Stomach (tissue), 8 donors: ENCODE measurements at regions not wholly inside any gene's neighbourhood (a gene's known extent, or its start where the extent isn't known, plus 50 kb on each side); places are given as distances from the start of the nearest gene placed in this dataset.

Source experiments
- DNase-seq, 2 donors: peaks; one replicate each; pipeline versions ENCODE4 v3.0.0 to v3.0.0-alpha.2; 2013 to 2019
- H3K27ac ChIP-seq, 5 donors: fragments of 200-600 bp in 4 of 5; sonication (generic) in 4 of 5; one replicate each; pipeline ENCODE4 v1.5.1; 2013 to 2019; ENCODE audit warnings: mild to moderate bottlenecking in 1 of 5, moderate library complexity in 1 of 5
- H3K27me3 ChIP-seq, 3 donors: fragments of 200-600 bp; sonication (generic); one replicate each; pipeline ENCODE4 v1.5.1; 2017 to 2019; ENCODE audit warnings: mixed run types in 1 of 3
- H3K36me3 ChIP-seq, 4 donors: fragments of 200-600 bp; sonication (generic); 1 replicate in 3 of 4; 2 replicates in 1 of 4; pipeline ENCODE4 v1.5.1; 2016 to 2019
- H3K4me1 ChIP-seq, 4 donors: fragments of 200-600 bp; sonication (generic); one replicate each; pipeline ENCODE4 v1.5.1; 2016 to 2019
- H3K4me3 ChIP-seq, 4 donors: fragments of 200-600 bp; sonication (generic) in 3 of 4; one replicate each; pipeline ENCODE4 v1.5.1; 2016 to 2019; ENCODE audit warnings: mild to moderate bottlenecking in 1 of 4
- H3K9me3 ChIP-seq, 4 donors: fragments of 200-600 bp; sonication (generic); one replicate each; pipeline ENCODE4 v1.5.1; 2016 to 2019
- CTCF ChIP-seq, 7 experiments: fragments of 450-650 bp in 4 of 7; fragments of 200-600 bp in 3 of 7; sonication (generic) in 3 of 7; IDR thresholded peaks; one replicate each; pipeline ENCODE4 v1.5.1; 2016 to 2019; ENCODE audit warnings: antibody characterized with exemption in 7 of 7, control low read depth in 2 of 7, mild to moderate bottlenecking in 1 of 7
- EP300 ChIP-seq: sonication (generic); formaldehyde crosslinking; IDR thresholded peaks from one replicate; pipeline ENCODE4 v1.6.1; 2017; ENCODE audit warnings: antibody characterized with exemption
- POLR2A ChIP-seq, 4 donors: fragments of 450-650 bp; IDR thresholded peaks; one replicate each; pipeline ENCODE4 v1.6.1; 2016; ENCODE audit warnings: antibody characterized with exemption in 4 of 4, control low read depth in 2 of 4, mild to moderate bottlenecking in 1 of 4, moderate library complexity in 1 of 4
- POLR2AphosphoS5 ChIP-seq, 3 donors: sonication (generic); formaldehyde crosslinking; IDR thresholded peaks; one replicate each; pipeline ENCODE4 v1.6.1; 2016; ENCODE audit warnings: antibody characterized with exemption in 3 of 3
- WGBS, 5 donors: extraction: QIAGEN DNeasy Blood & Tissue Kit in 3 of 5; methylation state at CpG; one replicate each; pipeline versions ENCODE4 v1.1.5 to v1.1.7; 2013 to 2018; 5-methylcytosine and 5-hydroxymethylcytosine counted together
- intact Hi-C: fragments of 100-400 bp; cut with DNase I; formaldehyde crosslinking; loops from one replicate; pipeline ENCODE4 v1.15.1; 2023; ENCODE audit warnings: low total_unique reads
- donor health status: healthy with polysubstance abuse.
- donor health status: Bipolar disorder and iron deficiency.
- donor health status: healthy.

- Histone ChIP-seq H3K4me3 (peak overlapping the region; percentile 46 to 60 (median 57)), H3K4me1 (peaks cover 20 to 47% (median 33%) of the 10 kb centered on the region in 4 donors), H3K9me3 (no peaks in the 10 kb centered on the region), H3K36me3 (no peaks in the 10 kb centered on the region), H3K27me3 (no peaks in the 10 kb centered on the region), H3K27ac (peak overlapping the region in 4 of 5 donors; percentile 93 to 99 (median 96))
- TF ChIP-seq POLR2A (IDR thresholded peaks at IDR 0.05) (no peak), EP300 (no peak), CTCF (IDR thresholded peaks at IDR 0.05) (no peak), POLR2AphosphoS5 (IDR thresholded peaks at IDR 0.05) (no peak)
- WGBS, 5 donors = 21 to 41% (median 30%) methylated on average over 6 of the region's 6 CpGs
- intact Hi-C loops = no loop called here
- DNase-seq = peak in 1 of 2 donors; percentile 84
Observed at GRCh38 chr15:92811148-92811913, 88.8 kb upstream of the CHD2 start.

GRCh38 chr15:92812271-92812670, 87.9 kb upstream of the CHD2 start:
- H3K9me3 ChIP-seq = no peaks in the 10 kb centered on the region
- DNase-seq = peak in 1 of 2 donors; percentile 26
- H3K27me3 ChIP-seq = no peaks in the 10 kb centered on the region
- H3K4me3 ChIP-seq = no peak overlapping the region
- intact Hi-C loops = no loop called here
- no peaks in the 10 kb centered on the region for H3K36me3 ChIP-seq
- H3K27ac ChIP-seq = peak overlapping the region in 1 of 5 donors; percentile 96
- TF ChIP-seq EP300 (no peak), POLR2A (IDR thresholded peaks at IDR 0.05) (no peak), POLR2AphosphoS5 (IDR thresholded peaks at IDR 0.05) (no peak), CTCF (IDR thresholded peaks at IDR 0.05) (no peak)
- WGBS, 5 donors = 60 to 76% (median 67%) methylated on average over 12 of the region's 12 CpGs
- peaks cover 20 to 42% (median 30%) of the 10 kb centered on the region in 4 donors for H3K4me1 ChIP-seq

- DNase-seq = no peak
- Histone ChIP-seq H3K27ac (no peak overlapping the region), H3K36me3 (no peaks in the 10 kb centered on the region), H3K4me1 (peaks cover 9 to 30% (median 20%) of the 10 kb centered on the region in 4 donors), H3K27me3 (no peaks in the 10 kb centered on the region), H3K4me3 (no peak overlapping the region), H3K9me3 (no peaks in the 10 kb centered on the region)
- intact Hi-C loops = no loop called here
- 54 to 66% (median 57%) methylated on average over 4 of the region's 4 CpGs for WGBS, 5 donors
- TF ChIP-seq POLR2A (IDR thresholded peaks at IDR 0.05) = no peak
- no peak for TF ChIP-seq EP300
- no peak for TF ChIP-seq CTCF (IDR thresholded peaks at IDR 0.05)
- TF ChIP-seq POLR2AphosphoS5 (IDR thresholded peaks at IDR 0.05) = no peak
Observed at GRCh38 chr15:92813485-92813884, 86.6 kb upstream of the CHD2 start.

GRCh38 chr15:92817339-92817886, 82.7 kb upstream of the CHD2 start:
- no peak for TF ChIP-seq POLR2AphosphoS5 (IDR thresholded peaks at IDR 0.05)
- TF ChIP-seq CTCF (IDR thresholded peaks at IDR 0.05) = no peak
- no peak overlapping the region for H3K27ac ChIP-seq
- no peaks in the 10 kb centered on the region for H3K36me3 ChIP-seq
- DNase-seq = no peak
- intact Hi-C loops = no loop called here
- peaks cover 17 to 36% (median 27%) of the 10 kb centered on the region in 4 donors for H3K4me1 ChIP-seq
- H3K9me3 ChIP-seq = no peaks in the 10 kb centered on the region
- no peak overlapping the region for H3K4me3 ChIP-seq
- 52 to 70% (median 61%) methylated on average over 7 of the region's 7 CpGs for WGBS, 5 donors
- H3K27me3 ChIP-seq = no peaks in the 10 kb centered on the region
